ENCODE measurements at regions not wholly inside any gene's neighbourhood (a gene's known extent, or its start where the extent isn't known, plus 50 kb on each side); places are given as distances from the start of the nearest gene placed in this dataset.
"Not testable (repeated sequence)": the region's sequence is repeated elsewhere in the genome, so short reads cannot be mapped to it uniquely, and the experiment has no call there.

GRCh38 chr5:42980391-42980790 is 59.7 kb downstream of the ANXA2R start:
- not testable (repeated sequence) for TF ChIP-seq POLR2AphosphoS5 (IDR thresholded peaks at IDR 0.05; ENCODE audit: borderline replicate concordance, low read depth, low read length); EZH2 (IDR thresholded peaks at IDR 0.05); FOXP2 (optimal IDR thresholded peaks at IDR 0.05; ENCODE audit: control extremely low read depth, extremely low read length, insufficient read depth)

All from SK-N-MC (cell line).